T47D (cell line): ENCODE measurements at regions not wholly inside any gene's neighbourhood (a gene's known extent, or its start where the extent isn't known, plus 50 kb on each side); places are given as distances from the start of the nearest gene placed in this dataset.
A peak's percentile ranks its signal among the peaks of the same experiment; 100 is the strongest.
"Not testable (repeated sequence)": the region's sequence is repeated elsewhere in the genome, so short reads cannot be mapped to it uniquely, and the experiment has no call there.

Experiments used
- DNase-seq, 2 experiments: peaks; one replicate each; pipeline versions ENCODE4 v3.0.0 to v3.0.0-alpha.2; 2011 to 2012; ENCODE audit warnings: low read depth in 1 of 2, low spot score in 1 of 2
- JUND ChIP-seq: IDR thresholded peaks from 2 replicates; pipeline ENCODE4 v1.6.1; 2012; ENCODE audit warnings: low read depth
- in situ Hi-C: cut with HindIII; loops from 2 replicates; pipeline ENCODE4 v1.10.0; 2016; ENCODE audit warnings: low sequenced_read_pairs, low pct_unique_long_range_greater_than_20kb

- in situ Hi-C loops = no loop called here
- TF ChIP-seq JUND = no peak
- DNase-seq = no peak
Observed at GRCh38 chr21:27555996-27556395, 589.1 kb upstream of the ADAMTS5 start.

- no peak for DNase-seq
- no peak for TF ChIP-seq JUND
- in situ Hi-C loops = no loop called here
Observed at GRCh38 chr21:27550287-27550686, 583.4 kb upstream of the ADAMTS5 start.

- in situ Hi-C loops = no loop called here
- DNase-seq = no peak
- TF ChIP-seq JUND = no peak
Observed at GRCh38 chr21:27548486-27548885, 581.6 kb upstream of the ADAMTS5 start.

- in situ Hi-C loops = no loop called here
- no peak for TF ChIP-seq JUND
- DNase-seq = no peak
Observed at GRCh38 chr21:27545754-27546349, 579.0 kb upstream of the ADAMTS5 start.

- in situ Hi-C loops, DNase-seq: not testable (repeated sequence)
Observed at GRCh38 chr21:27542126-27542525, 575.2 kb upstream of the ADAMTS5 start.

GRCh38 chr21:27536319-27536718 is 569.4 kb upstream of the ADAMTS5 start:
- TF ChIP-seq JUND = no peak
- in situ Hi-C loops = no loop called here
- no peak for DNase-seq

- TF ChIP-seq JUND = no peak
- in situ Hi-C loops = no loop called here
- no peak for DNase-seq
Observed at GRCh38 chr21:27535188-27535587, 568.3 kb upstream of the ADAMTS5 start.

GRCh38 chr21:27534206-27534605 is 567.3 kb upstream of the ADAMTS5 start:
- TF ChIP-seq JUND = no peak
- DNase-seq = no peak
- in situ Hi-C loops = no loop called here

GRCh38 chr21:27532076-27532475 is 565.2 kb upstream of the ADAMTS5 start:
- DNase-seq = peak in 1 of 2 experiments; percentile 10
- in situ Hi-C loops = no loop called here
- no peak for TF ChIP-seq JUND

- in situ Hi-C loops = no loop called here
- no peak for DNase-seq
- no peak for TF ChIP-seq JUND
Observed at GRCh38 chr21:27528697-27529096, 561.8 kb upstream of the ADAMTS5 start.

- in situ Hi-C loops = no loop called here
- DNase-seq = no peak
- no peak for TF ChIP-seq JUND
Observed at GRCh38 chr21:27526451-27526850, 559.6 kb upstream of the ADAMTS5 start.

- in situ Hi-C loops = no loop called here
- DNase-seq = no peak
- no peak for TF ChIP-seq JUND
Observed at GRCh38 chr21:27525780-27526179, 558.9 kb upstream of the ADAMTS5 start.

- DNase-seq = no peak
- no peak for TF ChIP-seq JUND
- in situ Hi-C loops = no loop called here
Observed at GRCh38 chr21:27519361-27519760, 552.5 kb upstream of the ADAMTS5 start.

- DNase-seq, in situ Hi-C loops: not testable (repeated sequence)
Observed at GRCh38 chr21:27517177-27517576, 550.3 kb upstream of the ADAMTS5 start.
